ENCODE measurements at regions not wholly inside any gene's neighbourhood (a gene's known extent, or its start where the extent isn't known, plus 50 kb on each side); places are given as distances from the start of the nearest gene placed in this dataset.

GRCh38 chrX:20571611-20572010 is 304.9 kb upstream of the RPS6KA3 start:
- no peak overlapping the region for H3K27ac ChIP-seq
- no peak for TF ChIP-seq ZFX (IDR thresholded peaks at IDR 0.05)

DNA sequence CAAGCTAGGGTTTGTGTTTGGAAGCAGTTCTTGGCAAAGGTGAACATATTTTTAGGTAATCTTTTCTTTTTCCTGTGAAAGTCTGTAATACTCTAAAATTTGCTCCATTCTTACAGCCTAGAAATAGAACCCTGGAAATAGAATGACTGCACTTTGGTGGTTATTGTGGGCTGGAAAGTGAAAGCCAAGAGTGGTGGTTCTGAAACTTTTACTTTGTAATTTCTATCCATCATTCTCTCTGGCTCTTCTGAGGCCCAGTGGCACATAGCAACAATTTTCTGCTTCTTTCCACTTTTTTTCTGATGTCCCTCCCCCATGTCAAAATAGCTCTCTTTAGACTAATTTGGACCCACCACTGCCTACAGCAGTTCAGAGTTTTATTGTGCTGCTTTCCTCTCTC is 300.4 kb upstream of the RPS6KA3 start:
- TF ChIP-seq CTCF (conservative IDR thresholded peaks at IDR 0.05): no peak
- no peak for TF ChIP-seq ZFX (IDR thresholded peaks at IDR 0.05)
- no peak overlapping the region for H3K27ac ChIP-seq

GRCh38 chrX:20547611-20548051 is 280.9 kb upstream of the RPS6KA3 start:
- H3K27ac ChIP-seq: no peak overlapping the region
- TF ChIP-seq CTCF (conservative IDR thresholded peaks at IDR 0.05) (no peak), ZFX (IDR thresholded peaks at IDR 0.05) (no peak)

GRCh38 chrX:20545538-20545937 is 278.8 kb upstream of the RPS6KA3 start:
- TF ChIP-seq CTCF (conservative IDR thresholded peaks at IDR 0.05) (no peak), ZFX (IDR thresholded peaks at IDR 0.05) (no peak)
- H3K27ac ChIP-seq: no peak overlapping the region

GRCh38 chrX:20542072-20542471 is 275.4 kb upstream of the RPS6KA3 start:
- no peak overlapping the region for H3K27ac ChIP-seq
- TF ChIP-seq CTCF (conservative IDR thresholded peaks at IDR 0.05): no peak
- TF ChIP-seq ZFX (IDR thresholded peaks at IDR 0.05): no peak

GRCh38 chrX:20538974-20539373 is 272.3 kb upstream of the RPS6KA3 start:
- TF ChIP-seq ZFX (IDR thresholded peaks at IDR 0.05) (no peak), CTCF (conservative IDR thresholded peaks at IDR 0.05) (no peak)
- no peak overlapping the region for H3K27ac ChIP-seq

DNA sequence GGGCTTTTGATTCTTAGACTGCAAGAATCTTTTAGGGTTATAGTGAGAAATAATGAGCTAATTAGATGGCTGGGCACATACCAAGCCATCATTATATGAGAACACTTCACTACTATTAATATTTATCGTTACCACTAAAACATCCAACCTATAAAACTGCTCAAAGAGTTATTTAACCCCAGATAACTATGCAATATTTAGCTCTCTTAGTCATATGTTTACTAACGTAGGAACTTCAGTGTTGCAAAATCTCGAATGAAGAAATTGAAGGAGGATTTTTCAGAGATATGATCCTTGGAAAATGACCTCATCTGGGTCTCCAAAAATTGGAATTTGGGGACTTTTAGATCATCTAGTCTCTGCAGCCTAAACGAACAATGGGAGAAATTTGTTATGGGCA is 265.0 kb upstream of the RPS6KA3 start:
- no peak for TF ChIP-seq ZFX (IDR thresholded peaks at IDR 0.05)
- TF ChIP-seq CTCF (conservative IDR thresholded peaks at IDR 0.05): no peak
- no peak overlapping the region for H3K27ac ChIP-seq

- no peak overlapping the region for H3K27ac ChIP-seq
- TF ChIP-seq ZFX (IDR thresholded peaks at IDR 0.05): no peak
- peak; percentile 75 for TF ChIP-seq CTCF (conservative IDR thresholded peaks at IDR 0.05)
Measured at GRCh38 chrX:20530406-20530921, 263.8 kb upstream of the RPS6KA3 start.
